Inferior parietal cortex (tissue), 1 donor: ENCODE measurements at regions not wholly inside any gene's neighbourhood (a gene's known extent, or its start where the extent isn't known, plus 50 kb on each side); places are given as distances from the start of the nearest gene placed in this dataset.
"Not testable (repeated sequence)": the region's sequence is repeated elsewhere in the genome, so short reads cannot be mapped to it uniquely, and the experiment has no call there.

Experiments used
- DNase-seq: peaks from one replicate; pipeline ENCODE4 v3.0.0-alpha.2; 2016; ENCODE audit errors: extremely low spot score

- DNase-seq = not testable (repeated sequence)
Observed at GRCh38 chr10:125404902-125405301, 244.5 kb upstream of the CTBP2 start.

- no peak for DNase-seq
Observed at GRCh38 chr10:125401462-125401861, 241.1 kb upstream of the CTBP2 start.

- DNase-seq = no peak
Observed at GRCh38 chr10:125399289-125399688, 238.9 kb upstream of the CTBP2 start.

- DNase-seq = no peak
Observed at GRCh38 chr10:125398270-125398669, 237.9 kb upstream of the CTBP2 start.

- no peak for DNase-seq
Observed at GRCh38 chr10:125397608-125398007, 237.2 kb upstream of the CTBP2 start.

GRCh38 chr10:125396676-125397075 is 236.3 kb upstream of the CTBP2 start:
- no peak for DNase-seq

- DNase-seq = no peak
Observed at GRCh38 chr10:125392609-125393008, 232.2 kb upstream of the CTBP2 start.

GRCh38 chr10:125392154-125392553 is 231.8 kb upstream of the CTBP2 start:
- DNase-seq = no peak

GRCh38 chr10:125389648-125390047 is 229.3 kb upstream of the CTBP2 start:
- no peak for DNase-seq

GRCh38 chr10:125379592-125379991 is 219.2 kb upstream of the CTBP2 start:
- no peak for DNase-seq

- no peak for DNase-seq
Observed at GRCh38 chr10:125377368-125377767, 217.0 kb upstream of the CTBP2 start.

- DNase-seq = no peak
Observed at GRCh38 chr10:125375210-125375609, 214.8 kb upstream of the CTBP2 start.

GRCh38 chr10:125373546-125373945 is 213.2 kb upstream of the CTBP2 start:
- no peak for DNase-seq

- DNase-seq = no peak
Observed at GRCh38 chr10:125370578-125370977, 210.2 kb upstream of the CTBP2 start.

GRCh38 chr10:125369382-125370326 is 209.3 kb upstream of the CTBP2 start:
- DNase-seq = no peak

- DNase-seq = no peak
Observed at GRCh38 chr10:125368146-125368545, 207.8 kb upstream of the CTBP2 start.

GRCh38 chr10:125363791-125364190 is 203.4 kb upstream of the CTBP2 start:
- DNase-seq = no peak

- DNase-seq = no peak
Observed at GRCh38 chr10:125362950-125363349, 202.6 kb upstream of the CTBP2 start.

- DNase-seq = no peak
Observed at GRCh38 chr10:125359401-125359800, 199.0 kb upstream of the CTBP2 start.

- no peak for DNase-seq
Observed at GRCh38 chr10:125355657-125356056, 195.3 kb upstream of the CTBP2 start.

- DNase-seq = no peak
Observed at GRCh38 chr10:125350519-125350918, 190.2 kb upstream of the CTBP2 start.

- no peak for DNase-seq
Observed at GRCh38 chr10:125348536-125348935, 188.2 kb upstream of the CTBP2 start.

GRCh38 chr10:125344573-125345171 is 184.3 kb upstream of the CTBP2 start:
- DNase-seq = no peak
